Panc1 (cell line): ENCODE measurements at regions not wholly inside any gene's neighbourhood (a gene's known extent, or its start where the extent isn't known, plus 50 kb on each side); places are given as distances from the start of the nearest gene placed in this dataset.
"Not testable (repeated sequence)": the region's sequence is repeated elsewhere in the genome, so short reads cannot be mapped to it uniquely, and the experiment has no call there.

Source experiments
- CTCF ChIP-seq: fragments of 450-650 bp; IDR thresholded peaks from 2 replicates; pipeline ENCODE4 v1.5.1; 2017; ENCODE audit warnings: mild to moderate bottlenecking
- POLR2AphosphoS5 ChIP-seq: IDR thresholded peaks from 2 replicates; pipeline ENCODE4 v1.6.1; 2012; ENCODE audit warnings: mild to moderate bottlenecking, low read depth, low read length, moderate library complexity
- SIN3A ChIP-seq: IDR thresholded peaks from 2 replicates; pipeline ENCODE4 v1.6.1; 2012; ENCODE audit warnings: low read depth, mild to moderate bottlenecking, low read length, moderate library complexity, borderline replicate concordance; ENCODE audit not compliant: insufficient read depth

GRCh38 chr21:9820579-9820978, 700.8 kb upstream of the TPTE start:
- not testable (repeated sequence) for TF ChIP-seq CTCF, POLR2AphosphoS5, SIN3A
